ENCODE measurements at regions not wholly inside any gene's neighbourhood (a gene's known extent, or its start where the extent isn't known, plus 50 kb on each side); places are given as distances from the start of the nearest gene placed in this dataset.
"Not testable (repeated sequence)": the region's sequence is repeated elsewhere in the genome, so short reads cannot be mapped to it uniquely, and the experiment has no call there.

DNA sequence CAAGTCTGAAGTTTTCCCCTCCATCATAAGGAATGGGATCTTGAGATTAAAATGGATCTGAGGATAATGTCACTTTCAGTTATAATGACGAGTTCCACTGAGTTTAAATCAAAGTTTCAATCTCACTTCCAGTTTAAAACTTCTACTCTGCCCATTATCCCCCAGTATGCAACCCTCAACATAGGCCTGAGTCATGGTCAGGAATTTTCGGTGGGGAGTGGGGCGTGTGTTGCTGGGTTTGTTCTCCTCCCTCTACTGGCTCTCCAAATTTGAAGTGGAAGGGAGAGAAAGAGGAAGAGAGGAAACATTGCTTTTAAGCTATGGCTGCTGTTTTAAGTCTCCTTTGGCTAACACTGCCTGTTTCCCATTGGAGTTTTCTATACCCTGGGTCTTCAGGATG is 152.9 kb downstream of the TM2D1 start:
- DNase-seq = no peak

DNA sequence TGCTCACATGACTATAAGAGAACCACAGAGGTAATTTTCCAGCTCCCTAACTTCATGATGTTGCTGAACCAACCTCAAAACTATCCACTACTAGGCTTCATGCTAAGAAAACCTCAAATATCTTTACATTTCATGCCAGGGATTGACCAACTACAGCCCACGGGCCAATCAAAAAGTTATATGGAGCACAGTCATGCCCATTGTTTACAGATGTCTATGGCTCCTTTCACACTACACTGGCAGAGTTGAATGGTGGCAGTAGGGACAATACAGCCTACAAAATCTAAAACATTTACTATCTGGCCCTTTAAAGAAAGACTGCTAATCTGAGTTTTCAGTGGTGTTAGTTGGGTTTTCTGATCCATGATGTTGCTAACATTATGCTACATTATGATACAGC is 154.8 kb downstream of the TM2D1 start:
- no peak for DNase-seq

DNA sequence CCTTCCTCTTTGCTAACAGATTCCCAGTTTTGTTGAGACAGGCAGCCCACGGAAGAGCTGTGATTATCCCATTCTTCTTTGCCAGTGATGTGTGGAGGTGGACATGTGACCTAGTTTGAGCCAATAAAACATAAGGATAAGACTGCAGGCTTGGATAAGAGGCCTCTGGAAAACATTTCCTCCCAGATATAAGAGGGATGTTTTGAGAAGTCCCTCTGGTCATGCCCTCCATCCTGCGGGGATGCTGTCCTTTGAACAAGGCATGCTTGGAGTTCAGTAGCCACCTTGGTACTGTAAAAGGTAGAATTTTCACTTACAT is 155.7 kb downstream of the TM2D1 start:
- DNase-seq = no peak

DNA sequence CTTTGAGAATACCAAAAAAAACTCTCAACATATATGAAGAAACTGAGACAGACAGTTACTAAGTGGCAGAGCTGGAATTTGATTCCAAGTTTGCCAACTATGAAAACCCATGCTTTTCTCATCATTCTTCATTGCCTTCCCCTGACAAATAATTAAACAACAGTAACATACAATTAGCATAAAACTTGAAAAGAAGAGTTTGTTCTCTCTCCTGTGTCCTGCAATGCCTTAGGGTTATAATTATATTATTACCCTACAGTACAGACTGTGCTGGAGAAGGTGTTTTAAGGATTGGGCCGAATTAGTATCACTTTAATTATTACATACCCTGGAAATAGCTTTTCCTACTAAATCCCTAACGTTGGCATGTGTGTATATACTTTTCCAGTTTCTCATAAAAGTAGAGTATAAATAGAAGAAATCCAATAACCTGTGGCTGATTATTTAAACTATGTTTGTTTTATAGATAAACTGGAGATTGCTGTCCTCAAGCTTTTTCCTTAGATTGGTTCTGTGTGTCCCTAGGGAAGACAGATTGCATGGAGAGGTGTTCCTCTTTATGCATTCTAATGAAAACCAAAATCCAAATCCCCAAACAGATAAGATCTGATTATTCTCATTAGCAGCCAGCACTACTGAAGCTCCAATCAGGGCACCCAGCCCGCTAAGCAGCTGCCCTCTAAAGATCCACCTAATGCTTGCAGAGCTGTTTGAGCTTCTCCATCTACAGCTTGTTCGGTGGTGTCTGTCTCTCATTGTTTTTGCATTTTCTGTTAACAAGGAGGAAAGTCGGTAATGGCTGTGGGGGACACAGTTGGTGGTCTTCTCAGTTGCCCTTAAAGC is 156.3 kb downstream of the TM2D1 start:
- no peak for DNase-seq

DNA sequence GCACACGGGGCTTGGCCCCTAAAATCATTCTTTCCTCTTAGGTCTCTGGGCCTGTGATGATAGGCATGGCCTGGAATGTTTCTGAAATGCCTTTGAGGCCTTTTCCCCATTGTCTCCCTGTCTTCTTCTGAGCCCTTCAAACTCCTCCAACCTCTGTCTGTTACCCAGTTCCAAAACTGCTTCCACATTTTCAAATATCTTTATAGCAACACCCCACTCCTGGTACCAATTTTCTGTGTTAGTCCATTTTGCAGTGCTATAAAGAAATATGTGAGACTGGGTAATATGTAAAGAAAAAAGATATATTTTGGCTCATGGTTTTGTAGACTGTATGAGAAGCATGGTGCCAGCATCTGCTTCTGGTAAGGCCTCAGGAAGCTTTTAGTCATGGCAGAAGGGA is 158.8 kb downstream of the TM2D1 start:
- no peak for DNase-seq

DNA sequence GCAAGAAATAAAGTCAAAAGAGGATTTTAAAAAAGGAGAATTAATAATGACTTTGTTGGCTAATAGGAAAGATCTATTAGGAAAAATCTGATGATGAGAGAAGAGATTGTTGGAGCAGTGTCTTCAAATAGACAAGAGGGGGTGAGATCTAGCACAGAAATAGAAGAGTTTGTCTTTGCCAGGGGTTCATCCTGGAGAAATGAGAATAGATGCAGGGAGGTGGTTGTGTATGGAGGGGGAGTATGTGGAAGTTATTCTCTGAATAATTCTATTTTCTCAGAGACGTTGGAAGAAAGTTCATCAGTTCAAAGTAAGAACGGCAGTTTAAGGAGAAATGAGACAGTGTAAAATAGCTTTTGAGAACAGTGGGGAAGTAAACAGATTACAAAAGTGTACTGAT is 161.3 kb downstream of the TM2D1 start:
- DNase-seq = no peak

DNA sequence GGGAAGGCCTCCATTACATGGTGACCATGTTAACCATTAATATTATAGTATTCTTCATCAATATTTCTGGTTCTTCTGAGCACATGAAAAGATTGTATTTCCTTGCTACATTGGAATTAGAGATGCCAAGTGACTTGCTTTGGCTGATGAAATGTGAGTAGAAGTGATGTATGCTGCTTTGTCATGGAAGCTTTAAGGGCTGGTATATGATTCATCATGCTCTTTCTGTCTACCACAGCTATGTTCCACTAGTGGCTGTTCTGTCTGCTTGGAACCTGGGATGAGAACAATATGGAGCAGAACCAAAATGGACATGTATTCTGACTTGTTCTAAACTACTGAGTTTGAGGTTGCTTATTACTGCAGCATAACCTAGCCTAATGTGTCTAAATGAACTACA is 163.3 kb downstream of the TM2D1 start:
- DNase-seq = no peak

DNA sequence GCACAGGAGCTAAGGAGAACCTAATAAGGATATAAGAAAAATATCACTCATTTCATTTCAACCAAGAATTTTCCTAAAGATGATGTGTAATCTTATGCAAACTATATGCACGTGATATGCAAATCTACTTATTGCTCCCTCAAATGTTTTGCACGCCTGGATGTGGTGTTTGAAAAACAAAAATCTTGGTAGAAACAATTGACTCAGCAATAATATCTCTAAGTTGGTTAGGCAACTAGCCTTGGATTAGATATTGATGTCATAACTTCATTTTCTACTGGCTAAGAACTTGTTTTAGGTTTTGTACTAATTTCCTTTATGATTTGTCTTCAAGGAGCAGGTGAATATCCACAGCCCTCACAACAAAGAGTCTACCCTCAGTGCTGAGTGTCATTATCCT is 164.6 kb downstream of the TM2D1 start:
- DNase-seq = no peak

DNA sequence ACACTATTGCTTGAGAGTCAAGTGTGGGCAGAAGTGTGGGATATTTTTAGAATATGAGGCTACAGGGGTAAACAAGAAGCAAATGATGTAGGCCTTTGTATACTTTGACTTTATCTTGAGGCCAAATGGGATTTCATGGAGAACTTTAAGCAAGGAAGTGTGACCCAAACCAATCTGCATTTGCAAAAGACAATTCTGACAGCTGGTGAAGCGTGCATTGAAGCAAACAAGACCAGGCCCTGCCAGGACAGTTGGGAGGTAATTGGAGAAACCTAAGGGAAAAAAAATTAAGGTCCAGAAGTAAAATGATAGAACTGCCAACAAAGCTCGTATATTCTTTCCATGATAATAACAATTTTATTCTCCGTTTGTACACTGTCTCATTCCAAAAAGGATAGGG is 168.3 kb downstream of the TM2D1 start:
- no peak for DNase-seq

DNA sequence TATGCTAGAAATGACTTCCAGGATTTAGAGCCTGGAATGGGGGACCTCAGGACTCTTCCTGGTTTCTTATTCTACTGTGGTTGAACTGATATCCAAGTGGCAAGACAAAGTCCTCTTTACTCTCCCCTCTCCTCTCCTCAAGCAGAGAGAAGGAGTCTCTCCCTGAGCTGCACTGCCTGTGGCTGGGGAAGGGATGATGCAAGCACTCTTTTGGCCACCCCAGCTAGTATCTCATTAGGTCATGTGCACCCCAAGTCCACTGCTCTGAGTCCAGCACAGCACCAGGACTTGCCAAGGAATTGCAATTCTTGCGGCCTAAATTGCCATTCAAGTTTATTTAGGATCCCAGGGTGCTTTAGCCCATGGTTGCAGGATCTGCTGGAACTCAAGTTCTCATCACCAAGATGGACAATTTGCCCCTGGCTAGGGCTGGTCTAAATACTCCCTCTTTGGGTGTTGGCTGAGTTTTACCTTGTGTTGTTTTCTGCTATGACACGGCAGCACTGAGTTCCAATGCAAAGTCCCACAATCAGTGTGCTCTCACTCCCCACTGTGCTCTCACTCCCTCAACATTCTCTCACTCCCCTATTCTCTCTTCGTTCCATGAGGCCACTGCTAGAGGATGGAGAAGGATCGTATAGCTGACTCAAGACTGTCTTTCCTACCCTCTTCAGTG is 172.2 kb downstream of the TM2D1 start:
- DNase-seq = no peak

DNA sequence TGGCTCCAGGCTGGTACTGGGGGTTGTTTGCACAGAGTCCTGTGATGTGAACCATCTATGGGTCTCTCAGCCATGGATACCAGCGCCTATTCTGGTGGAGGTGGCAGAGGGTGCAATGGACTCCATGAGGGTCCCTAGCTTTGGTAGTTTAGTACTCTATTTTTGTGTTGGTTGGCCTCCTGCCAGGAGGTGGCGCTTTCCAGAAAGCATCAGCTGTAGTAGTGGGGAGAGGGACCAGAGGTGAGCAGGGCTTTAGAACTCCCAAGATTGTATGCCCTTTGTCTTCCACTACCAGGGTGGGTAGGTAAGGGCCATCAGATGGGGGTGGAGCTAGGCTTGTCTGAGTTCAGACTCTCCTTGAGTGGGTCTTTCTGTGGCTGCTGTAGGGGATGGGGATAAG is 177.6 kb downstream of the TM2D1 start:
- DNase-seq = not testable (repeated sequence)

DNA sequence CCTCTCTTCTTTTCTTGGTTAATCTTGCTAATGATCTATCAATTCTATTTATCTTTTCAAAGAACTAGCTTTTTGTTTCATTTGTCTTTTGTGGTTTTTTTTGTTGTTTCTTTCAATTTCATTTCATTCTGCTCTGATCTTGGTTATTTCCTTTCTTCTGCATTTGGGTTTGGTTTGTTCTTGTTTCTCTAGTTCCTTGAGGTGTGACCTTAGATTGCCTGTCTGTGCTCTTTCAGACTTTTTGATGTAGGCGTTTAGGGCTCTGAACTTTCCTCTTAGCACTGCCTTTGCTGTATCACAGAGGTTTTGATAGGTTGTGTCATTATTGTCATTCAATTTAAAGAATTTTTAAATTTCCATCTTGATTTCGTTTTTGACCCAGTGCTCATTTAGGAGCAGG is 180.1 kb downstream of the TM2D1 start:
- not testable (repeated sequence) for DNase-seq

DNA sequence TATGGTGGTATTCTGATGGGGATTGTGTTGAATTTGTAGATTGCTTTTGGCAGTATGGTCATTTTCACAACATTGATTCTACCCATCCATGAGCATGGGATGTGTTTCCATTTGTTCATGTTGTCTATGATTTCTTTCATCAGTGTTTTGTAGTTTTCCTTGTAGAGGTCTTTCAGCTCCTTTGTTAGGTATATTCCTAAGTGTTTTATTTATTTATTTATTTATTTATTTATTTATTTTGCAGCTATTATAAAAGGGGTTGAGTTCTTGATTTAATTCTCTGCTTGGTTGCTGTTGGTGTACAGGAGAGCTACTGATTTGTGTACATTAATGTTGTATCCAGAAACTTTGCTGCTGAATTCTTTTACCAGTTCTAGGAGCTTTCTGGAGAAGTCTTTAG is 181.4 kb downstream of the TM2D1 start:
- DNase-seq = not testable (repeated sequence)

DNA sequence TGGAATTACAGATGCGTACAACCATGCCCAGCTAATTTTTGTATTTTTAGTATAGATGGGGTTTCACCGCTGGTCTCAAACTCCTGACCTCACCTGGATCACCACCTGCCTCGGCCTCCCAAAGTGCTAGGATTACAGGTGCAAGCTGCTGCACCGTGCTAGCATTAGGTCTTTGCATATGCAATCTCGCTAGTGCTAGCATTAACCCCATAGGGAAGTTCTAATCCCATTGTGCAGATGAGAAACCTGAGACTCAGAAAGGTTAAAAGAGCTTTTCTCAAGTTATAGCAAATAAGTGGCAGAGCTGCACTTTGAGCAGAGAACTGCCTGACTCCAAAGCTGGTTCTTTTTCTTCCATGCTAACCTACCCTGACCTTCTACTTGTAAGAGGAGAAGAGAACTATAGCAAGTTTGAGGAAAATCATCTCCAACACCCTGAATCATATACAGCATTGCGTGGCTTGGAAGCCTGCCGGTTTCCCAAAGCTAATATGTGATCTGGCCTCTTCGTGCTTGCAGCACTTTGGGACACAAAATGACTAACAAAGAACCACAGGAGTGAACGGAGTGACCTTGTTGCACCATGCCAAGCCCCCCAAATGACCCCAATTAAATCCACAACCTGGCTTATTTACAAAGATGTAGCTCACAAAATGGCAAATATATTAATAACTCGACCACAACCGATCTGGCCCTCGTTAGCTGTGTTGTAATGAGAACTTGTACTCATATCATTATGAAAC is 185.1 kb downstream of the TM2D1 start:
- DNase-seq = no peak

DNA sequence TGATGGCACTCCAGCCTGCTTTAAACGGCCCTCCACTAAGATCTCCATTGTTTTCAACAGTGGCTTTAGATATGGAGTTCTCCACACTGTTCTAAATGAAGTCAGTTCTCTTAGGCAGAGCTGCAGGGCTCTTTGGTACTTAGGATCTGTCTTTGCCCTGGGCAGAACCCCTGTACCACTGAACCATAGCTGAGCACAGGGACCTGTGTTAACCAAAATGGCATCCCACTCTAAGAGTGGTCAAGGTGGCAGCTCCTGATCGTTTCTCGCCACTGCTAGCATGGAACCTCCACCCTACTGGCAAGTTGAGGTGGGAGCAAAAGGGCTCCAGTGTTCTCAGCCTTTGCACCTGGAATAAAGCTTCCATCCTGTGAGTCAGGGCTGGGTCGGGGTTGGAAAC is 186.7 kb downstream of the TM2D1 start:
- no peak for DNase-seq

DNA sequence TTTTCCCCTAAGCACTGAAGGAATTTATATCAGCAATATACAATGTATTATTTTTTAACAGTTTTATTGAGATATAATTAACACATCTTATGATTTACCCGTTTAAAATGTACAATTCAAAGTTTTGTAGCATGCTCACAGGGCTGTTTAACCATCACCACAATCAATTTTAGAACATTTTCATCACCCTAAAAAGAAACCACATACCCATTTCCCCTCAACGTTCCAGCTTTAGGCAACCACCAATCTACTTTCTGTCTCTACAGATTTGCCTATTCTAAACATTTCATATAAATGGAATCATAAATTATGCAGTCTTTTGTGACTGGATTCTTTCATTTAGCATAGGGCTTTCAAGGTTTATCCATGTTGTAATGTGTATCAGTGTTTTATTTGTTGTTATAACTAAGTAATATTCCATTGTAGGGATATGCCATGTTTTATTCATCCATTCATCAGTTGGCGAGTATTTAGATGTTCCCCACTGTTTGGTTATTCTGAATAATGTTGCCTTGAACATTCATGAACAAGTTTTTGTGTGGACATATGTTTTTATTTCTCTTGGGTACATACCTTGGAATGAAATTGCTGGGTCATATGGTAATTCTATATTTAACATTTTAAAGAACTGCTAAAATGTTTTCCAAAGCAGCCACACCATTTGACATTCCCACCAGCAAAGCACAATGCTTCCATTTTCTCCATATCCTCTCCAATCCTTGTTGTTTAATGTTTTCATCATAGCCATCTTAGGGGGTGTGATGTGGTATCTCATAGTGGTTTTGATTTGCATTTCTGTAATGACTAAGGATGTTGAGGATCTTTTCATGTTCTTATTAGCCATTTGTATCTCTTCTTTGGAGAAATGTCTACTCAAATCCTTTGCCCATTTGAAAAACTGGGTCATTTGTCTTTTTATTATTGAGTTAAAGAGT is 188.5 kb downstream of the TM2D1 start:
- no peak for DNase-seq

DNA sequence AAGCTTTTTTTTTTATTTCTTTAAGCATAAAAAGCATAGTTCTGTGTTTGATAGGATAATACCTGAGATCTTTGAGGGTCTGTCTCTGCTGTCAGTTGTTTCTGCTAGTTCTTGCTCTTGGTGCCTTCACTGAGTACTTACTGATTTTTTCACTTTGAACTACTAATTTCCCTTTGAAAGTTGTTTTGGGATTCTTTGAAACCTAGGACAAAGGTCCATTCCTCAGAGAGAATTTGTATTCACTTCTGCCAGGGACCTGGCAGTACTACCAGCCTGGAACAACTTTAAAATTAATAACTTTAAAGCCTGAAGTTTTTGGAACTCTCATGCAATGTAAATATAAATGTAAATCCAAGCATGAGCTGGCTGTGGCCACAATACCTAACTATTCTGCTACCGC is 190.1 kb downstream of the TM2D1 start:
- DNase-seq = no peak

DNA sequence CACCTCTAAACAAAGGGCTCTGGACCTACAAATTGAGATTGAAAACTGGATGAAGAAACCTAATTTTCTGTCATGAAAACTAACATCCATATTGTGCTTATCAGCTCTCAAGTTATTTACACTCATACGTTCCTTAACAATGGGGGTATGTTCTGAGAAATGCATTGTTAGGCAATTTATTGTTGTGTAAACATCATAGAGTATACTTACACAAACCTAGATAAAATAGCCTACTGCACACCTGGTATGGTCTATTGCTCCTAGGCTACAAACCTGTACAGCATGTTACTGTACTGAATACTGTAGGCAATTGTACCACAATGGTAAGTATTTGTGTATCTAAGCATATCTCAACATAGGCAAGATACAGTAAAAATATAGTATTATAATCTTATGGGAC is 191.4 kb downstream of the TM2D1 start:
- DNase-seq = no peak

DNA sequence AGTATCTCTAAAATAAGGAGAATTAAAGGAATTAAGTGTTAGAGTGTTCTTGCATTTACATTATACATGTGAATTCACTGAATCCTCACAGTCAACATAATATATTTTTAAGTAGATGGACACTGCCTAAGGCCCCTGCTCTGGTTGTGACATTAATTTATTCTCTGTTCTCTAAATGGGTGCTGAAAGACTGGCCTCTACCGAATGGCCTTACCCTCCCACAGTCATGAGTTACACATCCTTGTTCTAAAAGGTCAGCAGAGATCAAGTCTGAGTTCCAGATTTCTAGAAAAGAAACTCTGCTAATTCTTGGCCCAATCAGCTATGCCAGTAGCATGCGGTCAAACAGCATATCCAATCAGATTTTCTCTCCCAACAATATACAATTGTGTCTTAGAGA is 193.2 kb downstream of the TM2D1 start:
- DNase-seq = no peak

DNA sequence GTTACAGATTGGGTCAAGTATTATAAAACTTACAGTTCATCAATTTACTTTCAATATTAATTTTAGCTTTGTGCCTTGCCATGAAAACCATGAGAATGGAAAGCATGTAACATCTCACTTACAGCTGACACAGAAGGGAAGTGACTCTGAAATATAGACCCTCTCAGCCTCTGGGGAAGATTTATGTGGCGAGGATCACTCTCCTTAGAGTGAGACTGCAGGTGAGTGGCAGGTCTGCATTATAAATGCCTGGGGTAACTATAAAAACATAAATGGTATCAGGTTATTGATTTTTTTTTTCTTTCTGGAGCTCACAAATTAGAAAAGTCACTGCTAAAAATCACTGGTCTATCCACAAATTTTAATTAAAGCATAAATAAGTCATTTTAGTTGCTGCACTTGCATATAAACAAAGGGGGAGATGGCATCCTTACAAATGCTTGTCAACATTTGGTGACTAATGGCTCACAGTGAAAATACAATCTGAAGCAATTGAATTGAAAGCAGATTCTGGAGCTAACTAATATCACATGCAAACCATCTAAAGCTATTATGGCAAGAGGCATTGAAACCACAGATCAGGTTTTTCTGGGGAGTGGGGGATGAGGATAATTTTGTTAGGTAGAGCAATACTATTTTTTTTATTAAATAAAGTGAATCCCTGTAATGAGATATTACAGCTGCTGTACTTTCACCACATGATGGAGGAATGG is 200.9 kb downstream of the TM2D1 start:
- no peak for DNase-seq

DNA sequence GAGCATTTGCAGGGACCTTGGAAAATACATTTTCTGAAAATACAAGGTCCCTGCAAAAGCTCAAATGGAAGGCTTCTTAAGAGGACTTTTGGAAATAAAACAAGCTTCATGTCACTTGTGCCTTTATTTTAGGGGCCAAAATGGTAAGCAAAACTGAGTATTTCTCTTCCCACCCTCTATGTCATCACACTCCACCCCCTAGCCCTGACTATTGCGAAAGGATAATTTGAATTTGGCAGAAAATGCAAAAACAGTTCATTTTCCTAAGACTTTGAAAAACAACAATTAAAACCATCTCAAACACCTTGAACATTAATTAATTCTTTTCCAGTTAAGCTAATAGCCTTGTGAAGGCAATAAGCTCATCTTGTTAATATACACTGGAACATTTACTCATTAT is 201.7 kb downstream of the TM2D1 start:
- DNase-seq = no peak

DNA sequence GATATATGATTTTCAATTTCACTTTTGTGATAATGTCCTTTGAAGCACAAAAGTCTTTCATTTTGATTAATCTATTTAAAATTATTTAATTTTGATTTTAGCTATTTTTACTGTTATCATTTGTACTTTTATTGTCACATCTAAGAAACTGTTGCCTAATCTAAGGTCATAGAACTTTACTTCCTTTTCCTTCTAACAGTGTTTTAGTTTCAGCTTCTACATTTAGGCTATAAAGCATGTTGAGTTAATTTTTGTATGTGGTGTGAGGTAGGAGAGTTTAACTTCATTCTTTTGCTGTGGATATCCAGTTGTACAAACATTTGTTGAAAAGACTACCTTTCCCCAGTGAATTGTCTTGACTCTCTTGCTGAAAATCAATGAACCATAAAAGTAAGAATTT is 204.5 kb downstream of the TM2D1 start:
- no peak for DNase-seq

Measured in RPMI8226 (cell line).